ENCODE measurements at regions not wholly inside any gene's neighbourhood (a gene's known extent, or its start where the extent isn't known, plus 50 kb on each side); places are given as distances from the start of the nearest gene placed in this dataset.
A peak's percentile ranks its signal among the peaks of the same experiment; 100 is the strongest.

GRCh38 chr13:26965952-26966700 is 205.5 kb downstream of the USP12 start:
- DNase-seq: no peak

- DNase-seq: no peak
Observed at GRCh38 chr13:26964278-26965250, 204.0 kb upstream of the GPR12 start.

DNA sequence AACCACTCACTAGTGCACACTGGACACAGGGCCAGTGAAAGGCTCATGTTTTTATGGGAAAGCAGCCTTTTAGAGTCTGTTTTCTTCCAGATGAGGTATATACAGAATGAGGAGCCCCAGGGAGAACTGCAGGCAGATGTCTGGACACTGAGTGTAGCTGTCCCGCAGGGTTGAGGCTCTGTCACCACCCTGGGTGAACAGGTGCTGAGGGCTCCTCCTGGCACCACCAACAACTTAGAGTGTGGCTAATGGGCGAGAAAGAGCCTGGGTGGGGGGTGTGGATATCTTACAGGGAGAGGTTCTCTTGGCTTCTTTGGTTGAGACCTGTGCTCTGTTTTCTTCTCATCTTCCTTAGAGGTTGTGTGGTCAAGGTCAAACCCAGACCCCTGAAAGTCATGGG is 202.1 kb upstream of the GPR12 start:
- DNase-seq: no peak

DNA sequence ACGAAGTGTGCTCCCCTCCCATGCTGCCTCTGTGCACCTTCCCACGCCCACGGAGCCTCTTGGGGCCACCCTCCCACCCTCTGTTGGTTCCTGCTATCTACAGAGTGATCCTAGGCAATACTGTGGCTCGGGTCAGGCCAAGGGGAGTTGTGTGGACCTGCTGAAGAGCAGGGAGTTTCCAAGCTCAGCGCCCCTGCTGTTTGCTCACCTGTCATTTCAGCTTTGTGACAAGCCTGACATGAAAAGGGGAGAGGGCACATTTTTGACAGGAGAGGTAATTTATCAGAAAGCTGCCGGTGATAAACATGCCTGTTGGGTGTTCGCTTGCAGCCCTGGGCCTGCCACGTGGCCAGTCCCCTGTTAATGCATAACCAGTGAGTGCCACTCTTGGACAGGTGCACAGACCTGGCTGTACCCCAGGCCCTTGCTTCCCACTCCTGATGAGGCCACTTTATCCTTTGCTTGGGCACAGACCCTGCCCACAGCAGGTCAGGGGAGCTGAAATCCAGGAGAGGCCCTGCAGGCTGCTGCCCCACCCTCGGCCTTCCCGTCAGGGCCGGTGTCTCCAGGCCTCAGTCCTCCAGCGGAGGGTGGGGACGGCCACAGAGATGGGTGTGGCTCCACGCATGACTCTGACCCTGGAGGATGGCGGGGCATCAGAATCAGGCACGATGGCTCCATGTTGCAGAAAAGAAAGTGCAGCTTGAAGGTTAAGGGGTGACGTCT is 201.5 kb upstream of the GPR12 start:
- DNase-seq: no peak

- peak; percentile 32 for DNase-seq
Observed at GRCh38 chr13:26957182-26957581, 196.6 kb upstream of the GPR12 start.

GRCh38 chr13:26956522-26957142 is 196.0 kb upstream of the GPR12 start:
- no peak for DNase-seq

DNA sequence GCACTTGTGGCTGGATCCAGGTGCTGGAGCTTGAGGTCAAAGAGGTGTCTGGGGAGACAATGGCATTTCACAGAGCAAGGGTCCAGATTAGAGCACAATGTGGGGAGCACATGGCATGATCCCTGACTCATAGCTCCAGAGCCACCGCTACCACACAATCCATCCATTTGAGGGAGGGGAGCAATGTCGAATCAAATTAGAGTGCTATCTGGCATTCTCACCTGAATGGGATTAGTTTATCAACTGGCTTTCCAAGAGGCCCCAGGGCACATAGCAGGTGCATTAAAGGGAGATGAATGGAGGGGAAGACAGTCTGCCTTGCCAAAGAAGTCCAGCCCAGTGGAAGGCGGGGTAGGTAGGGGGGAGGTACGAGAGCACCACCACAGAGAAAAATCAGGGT is 194.4 kb upstream of the GPR12 start:
- DNase-seq: no peak

DNA sequence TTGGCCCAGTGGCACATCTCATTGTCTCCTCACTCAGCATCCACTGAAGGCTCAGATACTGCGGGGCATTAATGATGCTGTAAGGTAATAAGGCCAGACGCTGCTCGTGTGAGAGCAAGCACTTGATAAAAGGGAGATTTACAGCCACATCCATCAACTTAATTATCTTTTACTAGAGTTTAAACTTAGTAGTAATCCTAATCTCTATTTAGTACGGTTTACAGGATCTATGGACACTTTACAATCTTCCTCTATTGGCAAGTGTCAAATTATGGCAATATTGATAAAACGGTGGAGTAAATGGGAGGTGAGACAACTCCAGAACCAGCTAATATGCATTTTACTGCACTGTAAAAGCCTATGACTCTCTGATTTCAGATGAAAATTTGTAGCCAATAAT is 192.7 kb upstream of the GPR12 start:
- no peak for DNase-seq

GRCh38 chr13:26952551-26953143 is 192.1 kb upstream of the GPR12 start:
- DNase-seq: no peak

GRCh38 chr13:26951581-26952177 is 191.1 kb upstream of the GPR12 start:
- DNase-seq: no peak

DNA sequence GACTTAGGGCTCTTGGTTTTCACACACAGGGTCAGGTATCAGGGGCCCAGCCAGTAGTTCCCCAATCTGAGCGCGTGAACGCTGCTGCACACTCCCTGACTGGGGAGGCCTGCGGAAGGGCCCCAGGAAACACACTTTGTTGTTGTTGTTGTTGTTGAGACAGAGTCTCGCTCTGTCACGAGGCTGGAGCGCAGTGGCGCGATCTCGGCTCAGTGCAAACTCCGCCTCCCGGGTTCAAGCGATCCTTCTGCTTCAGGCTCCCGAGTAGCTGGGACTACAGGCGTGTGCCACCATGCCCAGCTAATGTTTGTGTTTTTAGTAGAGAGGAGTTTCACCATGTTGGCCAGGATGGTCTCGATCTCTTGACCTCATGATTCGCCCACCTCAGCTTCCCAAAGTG is 190.4 kb upstream of the GPR12 start:
- DNase-seq: no peak

GRCh38 chr13:26950546-26950945 is 190.0 kb upstream of the GPR12 start:
- DNase-seq: no peak

GRCh38 chr13:26949701-26950502 is 189.3 kb upstream of the GPR12 start:
- DNase-seq: no peak

DNA sequence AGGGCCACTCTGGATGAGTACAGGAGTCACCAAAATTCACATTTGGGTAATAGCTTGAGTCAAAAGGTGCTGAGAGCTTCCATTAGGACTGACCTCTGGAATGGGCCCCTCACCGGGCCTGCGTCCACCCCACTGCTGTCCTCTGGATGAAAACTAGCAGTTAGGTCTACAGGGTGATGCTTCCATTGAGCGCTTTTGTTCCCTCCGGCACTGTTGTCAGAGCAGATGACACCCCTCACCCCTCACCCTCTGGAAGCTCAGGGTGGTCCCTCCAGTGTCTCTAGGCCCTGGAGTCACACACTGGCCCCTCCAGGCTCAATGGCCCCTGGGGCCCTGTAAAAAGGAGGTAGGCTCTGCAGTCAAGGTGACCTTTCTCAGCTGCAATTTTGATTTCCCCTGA is 187.8 kb upstream of the GPR12 start:
- no peak for DNase-seq

GRCh38 chr13:26946684-26947343 is 186.2 kb upstream of the GPR12 start:
- peak; percentile 83 for DNase-seq

DNA sequence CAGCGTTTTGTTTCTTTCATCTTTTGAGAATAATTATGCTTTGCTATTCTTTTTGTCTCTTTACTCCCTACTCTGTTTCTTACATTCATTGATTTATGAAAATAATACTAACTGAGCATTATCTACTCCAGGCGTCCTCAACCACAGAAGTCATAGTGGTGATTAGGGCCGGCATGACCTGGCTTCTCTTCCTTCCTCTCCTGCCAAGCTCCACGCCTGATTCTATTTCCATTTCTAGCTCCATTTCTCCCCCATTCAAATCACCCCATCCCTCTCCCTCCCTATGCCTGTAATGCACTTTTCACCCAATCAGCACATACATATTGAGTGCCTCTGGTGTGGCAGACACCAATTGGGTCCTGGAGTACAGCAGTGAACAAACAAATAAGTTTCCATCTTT is 183.2 kb upstream of the GPR12 start:
- no peak for DNase-seq

- no peak for DNase-seq
Observed at GRCh38 chr13:26942184-26942583, 181.6 kb upstream of the GPR12 start.

- DNase-seq: no peak
Observed at GRCh38 chr13:26941345-26942174, 181.0 kb upstream of the GPR12 start.

GRCh38 chr13:26934096-26934495 is 173.5 kb upstream of the GPR12 start:
- DNase-seq: no peak

DNA sequence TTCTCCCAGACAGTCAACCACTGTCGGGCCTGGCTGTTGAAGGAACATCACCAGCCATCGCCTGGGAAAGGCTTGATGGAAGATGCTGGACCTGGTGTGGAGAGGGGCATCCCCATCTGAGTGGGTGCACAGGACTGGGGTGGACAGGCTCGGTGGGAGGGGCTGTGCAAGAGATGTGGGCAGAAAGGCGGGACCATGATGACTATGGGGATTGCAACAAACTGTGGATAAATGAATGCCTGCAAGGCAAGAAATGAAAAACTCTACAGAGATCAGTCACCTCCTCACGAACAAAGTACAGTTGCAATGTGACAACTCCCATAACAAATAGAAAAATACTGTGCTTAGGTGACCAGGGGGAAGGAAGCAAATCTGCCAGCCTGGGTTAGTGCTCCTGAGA is 171.9 kb upstream of the GPR12 start:
- DNase-seq: no peak
